ENCODE measurements at regions not wholly inside any gene's neighbourhood (a gene's known extent, or its start where the extent isn't known, plus 50 kb on each side); places are given as distances from the start of the nearest gene placed in this dataset.

- no peak for TF ChIP-seq SIN3A (IDR thresholded peaks at IDR 0.05; ENCODE audit: borderline replicate concordance, insufficient read depth, low read length)
- no peak for TF ChIP-seq REST (IDR thresholded peaks at IDR 0.05; ENCODE audit: insufficient read depth in 1 of 2, low read depth in 2 of 2, low read length in 2 of 2)
Observed at GRCh38 chr4:83890231-83890630, 354.3 kb downstream of the GPAT3 start.

GRCh38 chr4:83889802-83890201 lies 353.9 kb downstream of the GPAT3 start:
- TF ChIP-seq FOXP2 (optimal IDR thresholded peaks at IDR 0.05; ENCODE audit: borderline replicate concordance, extremely low read depth, extremely low read length, insufficient read depth) (no peak), POLR2AphosphoS5 (IDR thresholded peaks at IDR 0.05; ENCODE audit: low read depth, low read length) (no peak), TAF1 (IDR thresholded peaks at IDR 0.05; ENCODE audit: borderline replicate concordance, insufficient read depth, low read length) (no peak), REST (IDR thresholded peaks at IDR 0.05; ENCODE audit: insufficient read depth in 1 of 2, low read depth in 2 of 2, low read length in 2 of 2) (no peak), SIN3A (IDR thresholded peaks at IDR 0.05; ENCODE audit: borderline replicate concordance, insufficient read depth, low read length) (no peak)

GRCh38 chr4:83885256-83886182 lies 349.6 kb downstream of the GPAT3 start:
- TF ChIP-seq TAF1 (IDR thresholded peaks at IDR 0.05; ENCODE audit: borderline replicate concordance, insufficient read depth, low read length) (no peak), FOXP2 (optimal IDR thresholded peaks at IDR 0.05; ENCODE audit: borderline replicate concordance, extremely low read depth, extremely low read length, insufficient read depth) (no peak), POLR2AphosphoS5 (IDR thresholded peaks at IDR 0.05; ENCODE audit: low read depth, low read length) (no peak), SIN3A (IDR thresholded peaks at IDR 0.05; ENCODE audit: borderline replicate concordance, insufficient read depth, low read length) (no peak), REST (IDR thresholded peaks at IDR 0.05; ENCODE audit: insufficient read depth in 1 of 2, low read depth in 2 of 2, low read length in 2 of 2) (no peak)

GRCh38 chr4:83876047-83876446 lies 340.1 kb downstream of the GPAT3 start:
- TF ChIP-seq SIN3A (IDR thresholded peaks at IDR 0.05; ENCODE audit: borderline replicate concordance, insufficient read depth, low read length) (no peak), REST (IDR thresholded peaks at IDR 0.05; ENCODE audit: insufficient read depth in 1 of 2, low read depth in 2 of 2, low read length in 2 of 2) (no peak), TAF1 (IDR thresholded peaks at IDR 0.05; ENCODE audit: borderline replicate concordance, insufficient read depth, low read length) (no peak), POLR2AphosphoS5 (IDR thresholded peaks at IDR 0.05; ENCODE audit: low read depth, low read length) (no peak), FOXP2 (optimal IDR thresholded peaks at IDR 0.05; ENCODE audit: borderline replicate concordance, extremely low read depth, extremely low read length, insufficient read depth) (no peak)

Measured in PFSK-1 (cell line).